Panc1 (cell line): ENCODE measurements at regions not wholly inside any gene's neighbourhood (a gene's known extent, or its start where the extent isn't known, plus 50 kb on each side); places are given as distances from the start of the nearest gene placed in this dataset.

Experiments
- POLR2AphosphoS5 ChIP-seq: IDR thresholded peaks from 2 replicates; pipeline ENCODE4 v1.6.1; 2012; ENCODE audit warnings: mild to moderate bottlenecking, low read depth, low read length, moderate library complexity
- TF ChIP-seq, protein P1 (sequence below): fragments of 450-650 bp; IDR thresholded peaks from 2 replicates; pipeline ENCODE4 v1.5.1; 2017; ENCODE audit warnings: mild to moderate bottlenecking
- TF ChIP-seq, protein P2 (sequence below), 2 experiments: IDR thresholded peaks; 2 replicates each; pipeline ENCODE4 v1.6.1; 2011 to 2012; ENCODE audit warnings: low read depth in 2 of 2, control low read depth in 1 of 2, low read length in 1 of 2, mild to moderate bottlenecking in 1 of 2, moderate library complexity in 1 of 2; ENCODE audit not compliant: insufficient read depth in 1 of 2

GRCh38 chr10:3439183-3439582 is 266.6 kb upstream of the PITRM1 start:
- TF ChIP-seq, protein P1, sequence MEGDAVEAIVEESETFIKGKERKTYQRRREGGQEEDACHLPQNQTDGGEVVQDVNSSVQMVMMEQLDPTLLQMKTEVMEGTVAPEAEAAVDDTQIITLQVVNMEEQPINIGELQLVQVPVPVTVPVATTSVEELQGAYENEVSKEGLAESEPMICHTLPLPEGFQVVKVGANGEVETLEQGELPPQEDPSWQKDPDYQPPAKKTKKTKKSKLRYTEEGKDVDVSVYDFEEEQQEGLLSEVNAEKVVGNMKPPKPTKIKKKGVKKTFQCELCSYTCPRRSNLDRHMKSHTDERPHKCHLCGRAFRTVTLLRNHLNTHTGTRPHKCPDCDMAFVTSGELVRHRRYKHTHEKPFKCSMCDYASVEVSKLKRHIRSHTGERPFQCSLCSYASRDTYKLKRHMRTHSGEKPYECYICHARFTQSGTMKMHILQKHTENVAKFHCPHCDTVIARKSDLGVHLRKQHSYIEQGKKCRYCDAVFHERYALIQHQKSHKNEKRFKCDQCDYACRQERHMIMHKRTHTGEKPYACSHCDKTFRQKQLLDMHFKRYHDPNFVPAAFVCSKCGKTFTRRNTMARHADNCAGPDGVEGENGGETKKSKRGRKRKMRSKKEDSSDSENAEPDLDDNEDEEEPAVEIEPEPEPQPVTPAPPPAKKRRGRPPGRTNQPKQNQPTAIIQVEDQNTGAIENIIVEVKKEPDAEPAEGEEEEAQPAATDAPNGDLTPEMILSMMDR = no peak
- no peak for TF ChIP-seq POLR2AphosphoS5
- TF ChIP-seq, protein P2, sequence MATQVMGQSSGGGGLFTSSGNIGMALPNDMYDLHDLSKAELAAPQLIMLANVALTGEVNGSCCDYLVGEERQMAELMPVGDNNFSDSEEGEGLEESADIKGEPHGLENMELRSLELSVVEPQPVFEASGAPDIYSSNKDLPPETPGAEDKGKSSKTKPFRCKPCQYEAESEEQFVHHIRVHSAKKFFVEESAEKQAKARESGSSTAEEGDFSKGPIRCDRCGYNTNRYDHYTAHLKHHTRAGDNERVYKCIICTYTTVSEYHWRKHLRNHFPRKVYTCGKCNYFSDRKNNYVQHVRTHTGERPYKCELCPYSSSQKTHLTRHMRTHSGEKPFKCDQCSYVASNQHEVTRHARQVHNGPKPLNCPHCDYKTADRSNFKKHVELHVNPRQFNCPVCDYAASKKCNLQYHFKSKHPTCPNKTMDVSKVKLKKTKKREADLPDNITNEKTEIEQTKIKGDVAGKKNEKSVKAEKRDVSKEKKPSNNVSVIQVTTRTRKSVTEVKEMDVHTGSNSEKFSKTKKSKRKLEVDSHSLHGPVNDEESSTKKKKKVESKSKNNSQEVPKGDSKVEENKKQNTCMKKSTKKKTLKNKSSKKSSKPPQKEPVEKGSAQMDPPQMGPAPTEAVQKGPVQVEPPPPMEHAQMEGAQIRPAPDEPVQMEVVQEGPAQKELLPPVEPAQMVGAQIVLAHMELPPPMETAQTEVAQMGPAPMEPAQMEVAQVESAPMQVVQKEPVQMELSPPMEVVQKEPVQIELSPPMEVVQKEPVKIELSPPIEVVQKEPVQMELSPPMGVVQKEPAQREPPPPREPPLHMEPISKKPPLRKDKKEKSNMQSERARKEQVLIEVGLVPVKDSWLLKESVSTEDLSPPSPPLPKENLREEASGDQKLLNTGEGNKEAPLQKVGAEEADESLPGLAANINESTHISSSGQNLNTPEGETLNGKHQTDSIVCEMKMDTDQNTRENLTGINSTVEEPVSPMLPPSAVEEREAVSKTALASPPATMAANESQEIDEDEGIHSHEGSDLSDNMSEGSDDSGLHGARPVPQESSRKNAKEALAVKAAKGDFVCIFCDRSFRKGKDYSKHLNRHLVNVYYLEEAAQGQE (IDR thresholded peaks at IDR 0.05; ENCODE audit: insufficient read depth in 1 of 2, low read depth in 2 of 2, low read length in 1 of 2) = no peak
